ENCODE measurements at regions not wholly inside any gene's neighbourhood (a gene's known extent, or its start where the extent isn't known, plus 50 kb on each side); places are given as distances from the start of the nearest gene placed in this dataset.
"Not testable (repeated sequence)": the region's sequence is repeated elsewhere in the genome, so short reads cannot be mapped to it uniquely, and the experiment has no call there.

GRCh38 chr22:19599004-19599403 lies 74.8 kb upstream of the CLDN5 start:
- H4K20me1 ChIP-seq (ENCODE audit: low read length) = no peaks in the 10 kb centered on the region
- intact Hi-C loops (cut with micrococcal nuclease) = no loop called here
- H3K9me3 ChIP-seq (ENCODE audit: low read length) = no peaks in the 10 kb centered on the region
- peaks cover 28% of the 10 kb centered on the region for H3K4me1 ChIP-seq (ENCODE audit: insufficient read depth, low read length)
- BruUV-seq (replicated peaks) = no TSS peak
- ChIA-PET CTCF (no interaction called here), POLR2A (ENCODE audit: unreplicated experiment) (no interaction called here)
- no peaks in the 10 kb centered on the region for H3K27me3 ChIP-seq (ENCODE audit: low read length)
- H3K36me3 ChIP-seq (ENCODE audit: low read depth, low read length) = no peaks in the 10 kb centered on the region
- no peak overlapping the region for H3K4me3 ChIP-seq (ENCODE audit: low read length)
- ATAC-seq = no peak
- H2AFZ ChIP-seq (ENCODE audit: low read length) = no peak overlapping the region
- no peak for DNase-seq
- no peak for TF ChIP-seq EZH2 (IDR thresholded peaks at IDR 0.05; ENCODE audit: low read length, unreplicated experiment)
- TF ChIP-seq, protein P1, sequence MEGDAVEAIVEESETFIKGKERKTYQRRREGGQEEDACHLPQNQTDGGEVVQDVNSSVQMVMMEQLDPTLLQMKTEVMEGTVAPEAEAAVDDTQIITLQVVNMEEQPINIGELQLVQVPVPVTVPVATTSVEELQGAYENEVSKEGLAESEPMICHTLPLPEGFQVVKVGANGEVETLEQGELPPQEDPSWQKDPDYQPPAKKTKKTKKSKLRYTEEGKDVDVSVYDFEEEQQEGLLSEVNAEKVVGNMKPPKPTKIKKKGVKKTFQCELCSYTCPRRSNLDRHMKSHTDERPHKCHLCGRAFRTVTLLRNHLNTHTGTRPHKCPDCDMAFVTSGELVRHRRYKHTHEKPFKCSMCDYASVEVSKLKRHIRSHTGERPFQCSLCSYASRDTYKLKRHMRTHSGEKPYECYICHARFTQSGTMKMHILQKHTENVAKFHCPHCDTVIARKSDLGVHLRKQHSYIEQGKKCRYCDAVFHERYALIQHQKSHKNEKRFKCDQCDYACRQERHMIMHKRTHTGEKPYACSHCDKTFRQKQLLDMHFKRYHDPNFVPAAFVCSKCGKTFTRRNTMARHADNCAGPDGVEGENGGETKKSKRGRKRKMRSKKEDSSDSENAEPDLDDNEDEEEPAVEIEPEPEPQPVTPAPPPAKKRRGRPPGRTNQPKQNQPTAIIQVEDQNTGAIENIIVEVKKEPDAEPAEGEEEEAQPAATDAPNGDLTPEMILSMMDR (conservative IDR thresholded peaks at IDR 0.05; ENCODE audit: low read depth, low read length) = no peak
- TF ChIP-seq EZH2phosphoT487 (IDR thresholded peaks at IDR 0.05; ENCODE audit: borderline replicate concordance, low read length) = no peak
- peak overlapping the region; percentile 73 for H3K27ac ChIP-seq (ENCODE audit: low read length)
- peak overlapping the region; percentile 49 for H3K9ac ChIP-seq (ENCODE audit: low read length)
- no peaks in the 10 kb centered on the region for H3K79me2 ChIP-seq (ENCODE audit: low read length)
- H3K9me2 ChIP-seq (replicated peaks; ENCODE audit: low read length) = no peaks in the 10 kb centered on the region
- H3F3A ChIP-seq (ENCODE audit: low read length, unreplicated experiment) = no peaks in the 10 kb centered on the region
- peak overlapping the region; percentile 27; the same call in 1 of the 2 replicates for H3K4me2 ChIP-seq (ENCODE audit: low read length)

DNA sequence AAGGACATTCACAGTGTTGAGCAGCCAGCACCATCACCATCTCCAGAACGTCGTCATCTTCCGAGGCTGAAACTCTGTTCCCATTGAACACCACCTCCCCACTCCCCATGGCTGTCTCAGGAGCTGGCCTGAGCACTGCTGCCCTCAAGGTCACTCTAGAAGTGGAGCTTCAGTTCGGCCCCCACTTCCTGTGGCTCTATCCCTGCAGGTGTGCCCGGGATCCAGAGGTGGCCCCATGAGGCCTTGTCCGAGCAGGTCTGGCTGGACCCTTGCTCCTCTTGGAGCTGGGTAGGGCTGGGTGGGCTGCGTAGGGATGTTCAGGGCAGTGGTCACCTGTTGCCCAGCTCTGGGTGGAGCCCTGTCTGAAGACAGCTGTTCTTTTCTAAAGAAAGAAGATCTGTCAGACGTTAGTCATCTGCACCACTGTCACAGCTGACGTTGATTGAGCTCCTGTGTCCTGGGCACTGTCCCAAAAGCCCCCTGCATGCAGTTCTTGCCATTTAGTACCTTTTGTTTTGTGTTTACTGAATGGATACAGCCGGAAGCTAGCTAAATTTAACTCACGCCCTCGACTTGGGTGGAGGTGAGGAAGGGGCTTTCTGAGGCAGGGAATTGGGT lies 75.5 kb upstream of the CLDN5 start:
- CTCF ChIA-PET = no interaction called here
- no TSS peak for BruUV-seq (replicated peaks)
- Histone ChIP-seq H3K36me3 (ENCODE audit: low read depth, low read length) (no peaks in the 10 kb centered on the region), H3K79me2 (ENCODE audit: low read length) (no peaks in the 10 kb centered on the region), H3K9me3 (ENCODE audit: low read length) (no peaks in the 10 kb centered on the region), H4K20me1 (ENCODE audit: low read length) (no peaks in the 10 kb centered on the region), H2AFZ (ENCODE audit: low read length) (no peak overlapping the region), H3F3A (ENCODE audit: low read length, unreplicated experiment) (no peaks in the 10 kb centered on the region), H3K4me1 (ENCODE audit: insufficient read depth, low read length) (peaks cover 28% of the 10 kb centered on the region), H3K9me2 (replicated peaks; ENCODE audit: low read length) (no peaks in the 10 kb centered on the region), H3K27ac (ENCODE audit: low read length) (peak overlapping the region; percentile 73), H3K27me3 (ENCODE audit: low read length) (no peaks in the 10 kb centered on the region), H3K9ac (ENCODE audit: low read length) (peak overlapping the region; percentile 49; the same call in 1 of the 2 replicates), H3K4me3 (ENCODE audit: low read length) (no peak overlapping the region), H3K4me2 (ENCODE audit: low read length) (no peak overlapping the region)
- TF ChIP-seq, protein P1 (conservative IDR thresholded peaks at IDR 0.05; ENCODE audit: low read depth, low read length) = no peak
- no peak for TF ChIP-seq EZH2phosphoT487 (IDR thresholded peaks at IDR 0.05; ENCODE audit: borderline replicate concordance, low read length)
- no peak for TF ChIP-seq EZH2 (IDR thresholded peaks at IDR 0.05; ENCODE audit: low read length, unreplicated experiment)
- ATAC-seq (peak; percentile 71), DNase-seq (peak; percentile 35)
- intact Hi-C loops (cut with micrococcal nuclease) = no loop called here
- POLR2A ChIA-PET (ENCODE audit: unreplicated experiment) = interaction anchor here (0.6 kb wide), 1 partner anchor 14 kb away, joined by 3 read pairs; no protein-coding TSS in a partner anchor

DNA sequence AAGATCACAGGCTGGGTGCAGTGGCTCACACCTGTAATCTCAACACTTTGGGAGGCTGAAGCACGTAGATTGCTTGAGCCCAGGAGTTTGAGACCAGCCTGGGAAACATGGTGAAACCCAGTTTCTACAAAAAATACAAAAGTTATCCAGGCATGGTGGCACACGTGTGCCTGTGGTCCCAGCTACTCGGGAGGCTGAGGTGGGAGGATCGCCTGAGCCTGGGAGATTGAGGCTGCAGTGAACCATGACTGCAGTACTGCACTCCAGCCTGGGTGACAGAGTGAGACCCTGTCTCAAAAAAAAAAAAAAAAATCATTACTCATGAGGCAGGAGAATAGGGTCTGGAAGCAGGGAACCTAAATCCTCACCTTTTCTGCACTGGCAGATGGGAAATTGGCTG lies 79.1 kb upstream of the CLDN5 start:
- POLR2A ChIA-PET (ENCODE audit: unreplicated experiment); H3K9ac ChIP-seq (ENCODE audit: low read length); ATAC-seq; H3K9me3 ChIP-seq (ENCODE audit: low read length); H3K36me3 ChIP-seq (ENCODE audit: low read depth, low read length); H2AFZ ChIP-seq (ENCODE audit: low read length); H3F3A ChIP-seq (ENCODE audit: low read length, unreplicated experiment); H3K27me3 ChIP-seq (ENCODE audit: low read length); DNase-seq; H3K79me2 ChIP-seq (ENCODE audit: low read length); intact Hi-C loops (cut with micrococcal nuclease); CTCF ChIA-PET; H3K27ac ChIP-seq (ENCODE audit: low read length); H3K9me2 ChIP-seq (replicated peaks; ENCODE audit: low read length); H3K4me3 ChIP-seq (ENCODE audit: low read length); BruUV-seq (replicated peaks); H3K4me2 ChIP-seq (ENCODE audit: low read length); H4K20me1 ChIP-seq (ENCODE audit: low read length): not testable (repeated sequence)
- peaks cover 48% of the 10 kb centered on the region for H3K4me1 ChIP-seq (ENCODE audit: insufficient read depth, low read length)
